ENCODE measurements at regions not wholly inside any gene's neighbourhood (a gene's known extent, or its start where the extent isn't known, plus 50 kb on each side); places are given as distances from the start of the nearest gene placed in this dataset.

DNA sequence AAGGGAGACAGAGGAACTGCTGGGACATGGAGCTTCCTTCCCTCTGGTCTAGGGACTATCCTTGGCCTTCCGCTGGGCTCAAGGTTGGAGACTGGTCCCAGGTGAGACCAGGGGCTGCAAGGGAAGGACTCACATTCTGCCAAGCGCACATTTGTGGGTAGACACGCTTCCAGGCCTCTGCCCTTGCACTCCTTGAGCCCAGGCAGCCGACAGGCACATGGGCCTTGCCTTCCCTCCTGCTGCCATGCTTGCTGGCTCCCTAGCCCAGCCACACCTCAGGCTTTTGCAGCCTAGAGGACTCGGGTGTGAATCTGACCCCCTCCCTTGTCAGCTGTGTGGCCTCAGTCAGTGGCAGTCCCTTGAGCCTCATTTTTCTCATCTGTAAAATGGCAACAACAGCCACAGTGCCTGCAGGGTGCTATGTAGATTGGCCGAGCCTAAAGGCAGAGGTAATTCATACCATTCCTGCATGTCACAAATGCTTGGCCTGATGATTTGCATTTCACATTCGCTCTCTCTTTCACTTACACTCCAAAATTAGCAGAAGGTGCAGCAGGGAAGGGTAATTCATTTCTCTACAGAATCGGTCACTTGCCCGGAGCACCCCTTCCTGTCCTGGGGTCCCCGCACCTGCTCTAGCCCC lies 57.6 kb upstream of the NECTIN1 start:
- TF ChIP-seq, protein P1, sequence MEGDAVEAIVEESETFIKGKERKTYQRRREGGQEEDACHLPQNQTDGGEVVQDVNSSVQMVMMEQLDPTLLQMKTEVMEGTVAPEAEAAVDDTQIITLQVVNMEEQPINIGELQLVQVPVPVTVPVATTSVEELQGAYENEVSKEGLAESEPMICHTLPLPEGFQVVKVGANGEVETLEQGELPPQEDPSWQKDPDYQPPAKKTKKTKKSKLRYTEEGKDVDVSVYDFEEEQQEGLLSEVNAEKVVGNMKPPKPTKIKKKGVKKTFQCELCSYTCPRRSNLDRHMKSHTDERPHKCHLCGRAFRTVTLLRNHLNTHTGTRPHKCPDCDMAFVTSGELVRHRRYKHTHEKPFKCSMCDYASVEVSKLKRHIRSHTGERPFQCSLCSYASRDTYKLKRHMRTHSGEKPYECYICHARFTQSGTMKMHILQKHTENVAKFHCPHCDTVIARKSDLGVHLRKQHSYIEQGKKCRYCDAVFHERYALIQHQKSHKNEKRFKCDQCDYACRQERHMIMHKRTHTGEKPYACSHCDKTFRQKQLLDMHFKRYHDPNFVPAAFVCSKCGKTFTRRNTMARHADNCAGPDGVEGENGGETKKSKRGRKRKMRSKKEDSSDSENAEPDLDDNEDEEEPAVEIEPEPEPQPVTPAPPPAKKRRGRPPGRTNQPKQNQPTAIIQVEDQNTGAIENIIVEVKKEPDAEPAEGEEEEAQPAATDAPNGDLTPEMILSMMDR (conservative IDR thresholded peaks at IDR 0.05), result no peak

DNA sequence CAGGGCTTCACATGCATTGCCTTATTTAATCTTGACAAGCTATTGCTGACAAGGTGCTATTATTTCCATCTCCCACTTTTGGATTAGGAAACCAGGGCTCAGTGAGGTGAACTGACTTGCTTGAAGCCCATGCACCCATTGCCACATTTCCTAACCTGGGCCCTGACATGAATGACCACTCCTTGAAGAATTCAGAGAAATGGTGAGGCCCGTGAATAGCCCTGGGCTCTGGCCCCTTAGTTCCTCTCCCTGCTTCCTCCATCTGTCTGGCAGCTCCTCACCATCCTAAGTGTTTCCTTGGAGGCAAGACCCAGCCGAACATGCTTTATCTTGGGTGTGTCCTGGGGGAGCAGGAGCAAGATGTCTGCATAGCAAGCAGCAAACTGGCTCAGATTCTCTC lies 56.1 kb upstream of the NECTIN1 start:
- TF ChIP-seq, protein P1 (conservative IDR thresholded peaks at IDR 0.05), result no peak
- no peak overlapping the region for H3K27ac ChIP-seq

More for the DNA sequence above, 57.6 kb upstream of the NECTIN1 start:
- no peak overlapping the region for H3K27ac ChIP-seq

DNA sequence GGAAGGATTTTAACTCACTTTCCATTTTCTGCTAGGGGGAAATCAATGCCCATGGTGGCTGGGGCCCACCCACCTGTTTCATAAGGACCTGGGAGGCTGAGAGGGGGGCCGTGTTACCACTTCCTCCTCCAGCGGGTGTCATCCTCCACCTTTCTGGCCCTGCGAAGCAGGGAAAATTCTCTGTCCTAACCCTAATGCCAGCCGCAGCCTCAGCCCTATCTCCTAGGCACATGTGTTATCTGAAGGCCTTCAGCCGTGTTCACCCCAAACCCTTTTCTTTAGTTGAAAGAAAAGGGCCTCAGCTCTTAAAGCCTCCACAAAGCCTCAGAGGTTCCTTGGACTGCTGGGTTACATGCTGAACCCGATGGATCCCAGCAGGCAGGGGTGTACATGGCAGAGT lies 55.4 kb upstream of the NECTIN1 start:
- TF ChIP-seq, protein P1 (conservative IDR thresholded peaks at IDR 0.05), result no peak
- no peak overlapping the region for H3K27ac ChIP-seq

DNA sequence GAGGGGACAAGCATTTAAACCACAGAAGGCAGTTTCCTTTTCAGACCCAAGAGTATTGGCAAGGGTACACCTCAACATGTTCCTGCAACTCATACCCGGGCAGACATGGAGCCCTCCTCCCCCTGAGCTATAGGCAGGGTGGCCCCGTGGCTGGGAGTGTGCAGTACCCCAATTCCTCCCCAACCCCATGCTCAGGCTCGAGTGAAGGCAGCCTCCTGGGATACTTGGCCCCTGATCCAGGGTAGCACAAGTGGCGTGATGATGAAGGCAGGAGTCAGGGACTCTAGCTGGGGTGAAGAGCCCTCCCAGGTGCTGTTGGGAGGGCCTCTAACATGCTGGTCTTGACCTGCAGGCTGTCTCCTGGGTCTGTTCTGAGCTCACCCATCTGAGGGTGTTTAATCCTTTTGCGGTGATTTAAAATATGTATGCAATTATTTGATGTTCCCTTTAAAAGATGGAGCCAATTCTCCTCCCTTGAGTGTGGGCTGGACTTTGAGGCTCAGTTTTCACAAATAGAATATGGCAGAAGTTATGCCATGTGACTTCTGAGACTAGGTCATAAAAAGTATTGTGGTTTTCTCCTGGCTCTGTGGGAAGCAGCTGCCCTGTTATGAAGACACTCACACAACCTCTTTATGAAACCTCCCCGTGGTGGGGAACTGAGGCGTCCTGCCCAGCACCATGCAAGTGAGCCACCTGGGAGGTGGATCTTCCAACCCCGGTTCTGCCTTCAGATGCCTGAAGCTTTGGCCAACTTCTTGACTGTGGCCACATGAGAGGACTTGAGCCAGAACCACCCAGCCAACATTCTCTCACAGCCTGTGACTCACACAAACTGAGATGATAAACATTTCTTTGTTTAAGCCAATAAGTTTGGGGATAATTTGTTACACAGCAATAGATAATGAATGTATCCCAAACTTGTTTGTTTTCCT lies 54.7 kb upstream of the NECTIN1 start:
- H3K27ac ChIP-seq, result no peak overlapping the region
- TF ChIP-seq, protein P1 (conservative IDR thresholded peaks at IDR 0.05), result no peak

DNA sequence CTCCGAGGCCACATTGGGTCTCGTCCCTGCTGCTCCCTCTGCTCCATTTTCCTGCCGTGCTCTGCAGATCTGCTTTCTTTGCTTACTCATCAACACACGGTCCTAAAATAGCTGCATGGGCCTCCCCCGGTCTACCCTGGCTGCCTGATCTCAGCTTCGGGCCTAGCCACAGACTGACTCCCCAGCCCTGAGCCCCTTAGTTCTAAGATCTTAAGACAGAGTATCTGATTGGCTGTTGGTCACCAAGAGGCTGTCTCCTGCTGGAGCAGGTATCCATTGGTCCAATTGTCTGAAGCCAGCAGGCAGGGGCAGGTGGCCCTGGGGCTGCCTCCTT lies 53.7 kb upstream of the NECTIN1 start:
- TF ChIP-seq, protein P1 (conservative IDR thresholded peaks at IDR 0.05), result no peak

DNA sequence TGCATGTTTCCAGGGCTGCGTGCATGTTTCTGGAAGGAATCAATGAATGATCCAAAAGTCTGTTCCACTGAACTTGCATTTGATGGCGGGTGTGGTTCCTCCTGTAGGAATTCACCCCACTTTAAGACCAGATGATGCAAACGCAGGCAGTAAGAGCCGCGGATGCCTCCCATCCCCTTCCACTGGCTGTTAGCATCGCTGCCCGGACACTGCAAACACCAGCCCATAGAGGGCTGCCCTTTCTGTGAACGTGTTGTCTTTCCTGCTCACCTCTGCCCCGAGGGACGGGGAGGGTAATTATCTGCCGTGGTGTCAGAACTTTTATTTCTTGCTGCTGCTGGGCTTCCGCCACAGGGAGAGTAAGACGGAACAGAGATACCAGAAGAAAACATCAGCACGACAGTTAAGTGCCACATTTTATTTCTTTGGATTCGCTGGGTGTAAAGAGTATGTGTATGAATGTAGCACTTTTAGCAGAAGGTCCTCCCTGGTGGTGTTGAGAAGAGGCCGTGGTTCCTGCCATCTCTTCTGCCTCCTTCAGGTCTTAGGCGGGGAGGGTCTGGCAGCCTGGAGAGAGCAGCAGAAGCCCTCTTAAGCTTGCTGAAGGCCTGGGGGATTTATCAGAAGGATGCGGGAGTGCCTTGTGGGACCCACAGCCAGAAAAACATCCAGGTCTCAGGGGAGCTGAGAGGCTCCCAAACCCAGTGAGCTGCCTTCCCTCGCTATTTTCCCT lies 53.2 kb upstream of the NECTIN1 start:
- TF ChIP-seq, protein P1 (conservative IDR thresholded peaks at IDR 0.05), result no peak
- no peak overlapping the region for H3K27ac ChIP-seq

More for the DNA sequence above, 53.7 kb upstream of the NECTIN1 start:
- no peak overlapping the region for H3K27ac ChIP-seq

Measured in VCaP (cell line).